ENCODE measurements at regions not wholly inside any gene's neighbourhood (a gene's known extent, or its start where the extent isn't known, plus 50 kb on each side); places are given as distances from the start of the nearest gene placed in this dataset.

- Histone ChIP-seq H3K27me3 (ENCODE audit: control insufficient read depth, low read length) (peaks cover 9% of the 10 kb centered on the region), H3K4me2 (ENCODE audit: low read length) (peak overlapping the region; percentile 29), H3K27ac (ENCODE audit: low read depth, low read length) (no peak overlapping the region), H3K9me3 (ENCODE audit: control insufficient read depth, insufficient read depth, low read length) (no peaks in the 10 kb centered on the region), H4K20me1 (ENCODE audit: control insufficient read depth, insufficient read depth, low read depth, low read length) (no peaks in the 10 kb centered on the region), H3K9me2 (replicated peaks; ENCODE audit: control insufficient read depth, low read length) (no peaks in the 10 kb centered on the region), H3F3A (ENCODE audit: control insufficient read depth, insufficient read depth) (no peaks in the 10 kb centered on the region), H3K4me1 (ENCODE audit: control insufficient read depth, low read length) (peaks cover 7% of the 10 kb centered on the region), H3K79me2 (ENCODE audit: control insufficient read depth, low read length) (no peaks in the 10 kb centered on the region), H3K36me3 (ENCODE audit: control insufficient read depth, low read length) (no peaks in the 10 kb centered on the region), H3K4me3 (ENCODE audit: low read length) (no peak overlapping the region)
- TF ChIP-seq EZH2phosphoT487 (IDR thresholded peaks at IDR 0.05; ENCODE audit: borderline replicate concordance, low read length) (no peak), CTCF (IDR thresholded peaks at IDR 0.05; ENCODE audit: low read depth, low read length, poor library complexity, severe bottlenecking) (peak; percentile 91)
These were observed 75.2 kb upstream of the FBRSL1 start for GRCh38 chr12:132414634-132415326.

DNA sequence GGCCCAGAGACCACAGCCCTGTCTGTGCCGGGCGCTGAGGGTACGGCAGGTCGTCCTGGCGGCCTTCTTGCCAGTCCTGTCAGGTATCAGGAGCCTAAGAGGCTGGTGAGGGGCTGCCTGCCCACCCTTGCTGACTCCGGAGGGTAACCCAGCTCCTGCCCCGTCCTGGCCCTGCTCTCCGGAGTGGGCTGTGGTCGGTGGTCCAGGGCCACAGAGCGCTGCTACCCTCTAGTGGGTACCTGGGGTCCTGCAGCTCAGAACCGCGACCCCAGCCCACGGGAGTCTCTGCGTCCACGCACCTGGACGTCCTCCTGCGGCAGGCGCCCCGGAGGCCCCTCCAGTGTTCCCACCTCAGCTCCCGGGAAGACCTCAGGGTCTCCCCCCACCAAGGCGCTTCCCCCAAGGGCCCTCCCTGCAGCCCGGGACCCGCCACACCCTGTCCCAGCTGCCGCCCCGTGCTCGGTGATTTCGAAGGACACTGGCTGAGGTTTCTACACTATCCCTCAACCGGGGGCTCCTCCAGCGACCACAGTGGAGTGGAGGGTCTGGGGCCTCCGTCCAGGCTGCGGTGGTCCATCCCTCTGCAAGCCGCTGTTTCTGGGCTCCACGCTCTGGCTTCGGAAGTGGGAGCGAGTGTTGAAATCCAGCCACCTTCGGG is 75.9 kb upstream of the FBRSL1 start:
- Histone ChIP-seq H3F3A (ENCODE audit: control insufficient read depth, insufficient read depth) (no peaks in the 10 kb centered on the region), H3K36me3 (ENCODE audit: control insufficient read depth, low read length) (no peaks in the 10 kb centered on the region), H4K20me1 (ENCODE audit: control insufficient read depth, insufficient read depth, low read depth, low read length) (no peaks in the 10 kb centered on the region), H3K79me2 (ENCODE audit: control insufficient read depth, low read length) (no peaks in the 10 kb centered on the region), H3K9me3 (ENCODE audit: control insufficient read depth, insufficient read depth, low read length) (no peaks in the 10 kb centered on the region), H3K4me2 (ENCODE audit: low read length) (no peak overlapping the region), H3K4me3 (ENCODE audit: low read length) (no peak overlapping the region), H3K27me3 (ENCODE audit: control insufficient read depth, low read length) (peaks cover 6% of the 10 kb centered on the region; the same call in 1 of the 2 replicates), H3K9me2 (replicated peaks; ENCODE audit: control insufficient read depth, low read length) (no peaks in the 10 kb centered on the region), H3K27ac (ENCODE audit: low read depth, low read length) (no peak overlapping the region), H3K4me1 (ENCODE audit: control insufficient read depth, low read length) (peaks cover 7% of the 10 kb centered on the region)
- TF ChIP-seq EZH2phosphoT487 (IDR thresholded peaks at IDR 0.05; ENCODE audit: borderline replicate concordance, low read length) (no peak), CTCF (IDR thresholded peaks at IDR 0.05; ENCODE audit: low read depth, low read length, poor library complexity, severe bottlenecking) (peak; percentile 56)

GRCh38 chr12:132411457-132411856 is 78.5 kb upstream of the FBRSL1 start:
- H3K4me1 ChIP-seq (ENCODE audit: control insufficient read depth, low read length) = peaks cover 7% of the 10 kb centered on the region
- H3K9me3 ChIP-seq (ENCODE audit: control insufficient read depth, insufficient read depth, low read length) = no peaks in the 10 kb centered on the region
- H3K27ac ChIP-seq (ENCODE audit: low read depth, low read length) = no peak overlapping the region
- H3K9me2 ChIP-seq (replicated peaks; ENCODE audit: control insufficient read depth, low read length) = no peaks in the 10 kb centered on the region
- H3K36me3 ChIP-seq (ENCODE audit: control insufficient read depth, low read length) = no peaks in the 10 kb centered on the region
- no peak overlapping the region for H3K4me3 ChIP-seq (ENCODE audit: low read length)
- H3F3A ChIP-seq (ENCODE audit: control insufficient read depth, insufficient read depth) = no peaks in the 10 kb centered on the region
- no peaks in the 10 kb centered on the region; the same call in 1 of the 2 replicates for H3K27me3 ChIP-seq (ENCODE audit: control insufficient read depth, low read length)
- TF ChIP-seq CTCF (IDR thresholded peaks at IDR 0.05; ENCODE audit: low read depth, low read length, poor library complexity, severe bottlenecking) = no peak
- H4K20me1 ChIP-seq (ENCODE audit: control insufficient read depth, insufficient read depth, low read depth, low read length) = no peaks in the 10 kb centered on the region
- H3K4me2 ChIP-seq (ENCODE audit: low read length) = no peak overlapping the region
- no peaks in the 10 kb centered on the region for H3K79me2 ChIP-seq (ENCODE audit: control insufficient read depth, low read length)

Measured in DOHH2 (cell line).